Liver (tissue), 8 donors: ENCODE measurements at regions not wholly inside any gene's neighbourhood (a gene's known extent, or its start where the extent isn't known, plus 50 kb on each side); places are given as distances from the start of the nearest gene placed in this dataset.

ENCODE experiments used
- DNase-seq: peaks from one replicate; pipeline ENCODE4 v3.0.0-alpha.2; 2017; ENCODE audit warnings: low spot score
- H3K27ac ChIP-seq, 2 donors: one replicate each; pipeline ENCODE4 v1.7.0; 2013; ENCODE audit warnings: inconsistent platforms in 2 of 2, low read length in 2 of 2, control low read depth in 1 of 2, low read depth in 1 of 2, mild to moderate bottlenecking in 1 of 2
- H3K27me3 ChIP-seq, 4 donors: one replicate each; pipeline versions ENCODE4 v1.6.1 to v1.7.0; 2013; ENCODE audit warnings: low read length in 3 of 4, inconsistent platforms in 1 of 4, mild to moderate bottlenecking in 1 of 4, moderate library complexity in 1 of 4; ENCODE audit not compliant: control insufficient read depth in 4 of 4, insufficient read depth in 4 of 4
- H3K36me3 ChIP-seq, 4 donors: one replicate each; pipeline versions ENCODE4 v1.6.1 to v1.7.0; 2013; ENCODE audit warnings: low read length in 3 of 4, mild to moderate bottlenecking in 3 of 4, low read depth in 1 of 4, moderate library complexity in 1 of 4; ENCODE audit not compliant: control insufficient read depth in 4 of 4, insufficient read depth in 3 of 4
- H3K4me1 ChIP-seq, 4 donors: one replicate each; pipeline versions ENCODE4 v1.6.1 to v1.7.0; 2013; ENCODE audit warnings: low read length in 3 of 4, mild to moderate bottlenecking in 3 of 4, moderate library complexity in 1 of 4; ENCODE audit not compliant: control insufficient read depth in 4 of 4, insufficient read depth in 4 of 4
- H3K4me3 ChIP-seq, 3 donors: one replicate each; pipeline versions ENCODE4 v1.6.1 to v1.7.0; 2013; ENCODE audit warnings: low read length in 3 of 3, control low read depth in 1 of 3, low read depth in 1 of 3, mild to moderate bottlenecking in 1 of 3
- H3K9ac ChIP-seq, 2 donors: one replicate each; pipeline ENCODE4 v1.7.0; 2013; ENCODE audit warnings: low read length in 2 of 2, mild to moderate bottlenecking in 2 of 2, moderate library complexity in 2 of 2, control low read depth in 1 of 2, low read depth in 1 of 2
- H3K9me3 ChIP-seq, 4 donors: one replicate each; pipeline versions ENCODE4 v1.6.1 to v1.7.0; 2013; ENCODE audit warnings: low read length in 3 of 4; ENCODE audit not compliant: control insufficient read depth in 4 of 4
- ATF3 ChIP-seq: IDR thresholded peaks from 2 replicates; pipeline ENCODE4 v1.6.1; 2016; ENCODE audit warnings: antibody characterized with exemption
- CTCF ChIP-seq: fragments of 150-350 bp; IDR thresholded peaks from 2 replicates; pipeline ENCODE4 v1.5.1; 2017; ENCODE audit warnings: improper control_type of control experiment, low read depth, low read length; ENCODE audit not compliant: missing input control
- EGR1 ChIP-seq, 2 donors: IDR thresholded peaks; 2 replicates each; pipeline ENCODE4 v1.6.1; 2016 to 2018; ENCODE audit warnings: antibody characterized with exemption in 2 of 2, low read depth in 2 of 2
- FOXA1 ChIP-seq: IDR thresholded peaks from 2 replicates; pipeline ENCODE4 v1.6.1; 2016; ENCODE audit warnings: antibody characterized with exemption
- FOXA2 ChIP-seq: IDR thresholded peaks from 2 replicates; pipeline ENCODE4 v1.6.1; 2016; ENCODE audit warnings: antibody characterized with exemption
- GABPA ChIP-seq, 2 donors: IDR thresholded peaks in 1 of 2; conservative IDR thresholded peaks in 1 of 2; 2 replicates each; pipeline ENCODE4 v1.6.1; 2016; ENCODE audit warnings: antibody characterized with exemption in 2 of 2, mild to moderate bottlenecking in 1 of 2, moderate library complexity in 1 of 2
- HNF4A ChIP-seq, 2 donors: conservative IDR thresholded peaks; 2 replicates each; pipeline ENCODE4 v1.6.1; 2016; ENCODE audit warnings: antibody characterized with exemption in 2 of 2, mild to moderate bottlenecking in 2 of 2
- HNF4G ChIP-seq: IDR thresholded peaks from 2 replicates; pipeline ENCODE4 v1.6.1; 2016; ENCODE audit warnings: antibody characterized with exemption
- JUND ChIP-seq, 2 donors: IDR thresholded peaks; 2 replicates each; pipeline ENCODE4 v1.6.1; 2016; ENCODE audit warnings: antibody characterized with exemption in 2 of 2
- MAX ChIP-seq: IDR thresholded peaks from 2 replicates; pipeline ENCODE4 v1.6.1; 2016; ENCODE audit warnings: antibody characterized with exemption
- RAD21 ChIP-seq, 2 donors: IDR thresholded peaks; 2 replicates each; pipeline ENCODE4 v1.6.1; 2016; ENCODE audit warnings: antibody characterized with exemption in 2 of 2, mild to moderate bottlenecking in 2 of 2
- REST ChIP-seq: IDR thresholded peaks from 2 replicates; pipeline ENCODE4 v1.6.1; 2016; ENCODE audit warnings: antibody characterized with exemption, mild to moderate bottlenecking
- RXRA ChIP-seq, 2 donors: IDR thresholded peaks; 2 replicates each; pipeline ENCODE4 v1.6.1; 2017 to 2018; ENCODE audit warnings: antibody characterized with exemption in 2 of 2, mild to moderate bottlenecking in 1 of 2
- SP1 ChIP-seq: IDR thresholded peaks from 2 replicates; pipeline ENCODE4 v1.6.1; 2018; ENCODE audit warnings: antibody characterized with exemption, mild to moderate bottlenecking
- TAF1 ChIP-seq: conservative IDR thresholded peaks from 2 replicates; pipeline ENCODE4 v1.6.1; 2016; ENCODE audit warnings: antibody characterized with exemption, mild to moderate bottlenecking
- YY1 ChIP-seq: IDR thresholded peaks from 2 replicates; pipeline ENCODE4 v1.6.1; 2016; ENCODE audit warnings: antibody characterized with exemption, mild to moderate bottlenecking
- ZBTB33 ChIP-seq: IDR thresholded peaks from 2 replicates; pipeline ENCODE4 v1.6.1; 2016; ENCODE audit warnings: antibody characterized with exemption
- WGBS: extraction: QIAGEN DNeasy Blood & Tissue Kit; methylation state at CpG from one replicate; pipeline ENCODE4 v1.1.7; 2013; 5-methylcytosine and 5-hydroxymethylcytosine counted together
- donor health status: healthy.
- donor health status: healthy.
- donor health status: healthy.
- donor health status: healthy.
- donor health status: healthy.

GRCh38 chr16:73265935-73266334 is 218.0 kb upstream of the ZFHX3 start:
- TF ChIP-seq YY1 (no peak), EGR1 (IDR thresholded peaks at IDR 0.05; ENCODE audit: low read depth in 2 of 2) (no peak), FOXA2 (no peak)
- Histone ChIP-seq H3K9me3 (peaks cover 0 to 6% (median 0%) of the 10 kb centered on the region in 4 donors), H3K4me1 (no peaks in the 10 kb centered on the region), H3K27me3 (no peaks in the 10 kb centered on the region), H3K36me3 (no peaks in the 10 kb centered on the region), H3K4me3 (no peak overlapping the region), H3K9ac (no peak overlapping the region), H3K27ac (no peak overlapping the region)
- no peak for DNase-seq
- 75% methylated on average over 5 of the region's 5 CpGs for WGBS

GRCh38 chr16:73265124-73265837 is 217.4 kb upstream of the ZFHX3 start:
- no peak for DNase-seq
- no peak for TF ChIP-seq SP1
- no peak for TF ChIP-seq HNF4A (conservative IDR thresholded peaks at IDR 0.05)
- TF ChIP-seq REST, result no peak
- TF ChIP-seq HNF4G, result no peak
- TF ChIP-seq FOXA1, result no peak
- no peak for TF ChIP-seq RXRA (IDR thresholded peaks at IDR 0.05)
- no peak for TF ChIP-seq RAD21 (IDR thresholded peaks at IDR 0.05)
- TF ChIP-seq EGR1 (IDR thresholded peaks at IDR 0.05; ENCODE audit: low read depth in 2 of 2), result no peak
- no peak for TF ChIP-seq JUND (IDR thresholded peaks at IDR 0.05)
- TF ChIP-seq CTCF, result no peak
- WGBS, result 77% methylated on average over 10 of the region's 10 CpGs

GRCh38 chr16:73262931-73263330 is 215.0 kb upstream of the ZFHX3 start:
- no peaks in the 10 kb centered on the region for H3K4me1 ChIP-seq
- TF ChIP-seq EGR1 (IDR thresholded peaks at IDR 0.05; ENCODE audit: low read depth in 2 of 2) (no peak), FOXA1 (no peak), SP1 (no peak), TAF1 (no peak), HNF4G (no peak), ZBTB33 (no peak), RXRA (IDR thresholded peaks at IDR 0.05) (no peak), ATF3 (no peak), JUND (IDR thresholded peaks at IDR 0.05) (no peak), RAD21 (IDR thresholded peaks at IDR 0.05) (no peak), CTCF (no peak), GABPA (IDR thresholded peaks at IDR 0.05 in 1 of 2, conservative IDR thresholded peaks at IDR 0.05 in 1 of 2) (no peak), YY1 (no peak), MAX (no peak)

More at GRCh38 chr16:73265124-73265837, 217.4 kb upstream of the ZFHX3 start:
- Histone ChIP-seq H3K36me3 (no peaks in the 10 kb centered on the region), H3K9me3 (peaks cover 0 to 6% (median 0%) of the 10 kb centered on the region in 4 donors), H3K27me3 (no peaks in the 10 kb centered on the region), H3K27ac (no peak overlapping the region), H3K4me3 (no peak overlapping the region), H3K4me1 (no peaks in the 10 kb centered on the region), H3K9ac (no peak overlapping the region)

More at GRCh38 chr16:73262931-73263330, 215.0 kb upstream of the ZFHX3 start:
- Histone ChIP-seq H3K27me3 (no peaks in the 10 kb centered on the region), H3K27ac (no peak overlapping the region), H3K9me3 (peaks cover 0 to 6% (median 0%) of the 10 kb centered on the region in 4 donors), H3K9ac (no peak overlapping the region), H3K36me3 (no peaks in the 10 kb centered on the region), H3K4me3 (no peak overlapping the region)
- WGBS, result 81% methylated on average over 2 of the region's 2 CpGs
- no peak for DNase-seq
